Motor neuron (in vitro differentiated cells): ENCODE measurements at regions not wholly inside any gene's neighbourhood (a gene's known extent, or its start where the extent isn't known, plus 50 kb on each side); places are given as distances from the start of the nearest gene placed in this dataset.

Experiments
- ATAC-seq, 8 experiments: fragments of 200-7000 bp; cut with Tn5 transposase; replicated peaks in 6 of 8; 2 replicates each; pipeline ENCODE4 v1.8.0; 2021; ENCODE audit warnings: mild to moderate bottlenecking in 8 of 8, moderate library complexity in 8 of 8
- H3K27ac ChIP-seq, 2 donors: fragments of 250-450 bp; sonication (Bioruptor Pico); 2 replicates each; pipeline ENCODE4 v1.9.0; 2021; ENCODE audit warnings: antibody characterized with exemption in 2 of 2, mild to moderate bottlenecking in 2 of 2, moderate library complexity in 1 of 2
- H3K4me1 ChIP-seq, 2 donors: fragments of 250-450 bp; sonication (Bioruptor Pico); replicated peaks in 1 of 2; 2 replicates each; pipeline ENCODE4 v1.6.1; 2021; ENCODE audit warnings: antibody characterized with exemption in 2 of 2, mild to moderate bottlenecking in 2 of 2, moderate library complexity in 1 of 2
- H3K4me3 ChIP-seq, 5 donors: fragments of 250-450 bp; sonication (Bioruptor Pico); 2 replicates each; pipeline ENCODE4 v1.9.0; 2021; ENCODE audit warnings: antibody characterized with exemption in 5 of 5, mild to moderate bottlenecking in 5 of 5, moderate library complexity in 4 of 5
- WGBS, 10 experiments: fragments of 450-650 bp; shearing (Covaris generic); methylation state at CpG; one replicate each; pipeline ENCODE4 v1.0.0; 2022; 5-methylcytosine and 5-hydroxymethylcytosine counted together
- in situ Hi-C, 9 experiments: fragments of 400-800 bp; cut with MboI; loops; one replicate each; pipeline ENCODE4 v1.15.0; 2021; ENCODE audit warnings: low sequenced_read_pairs in 9 of 9, low pct_unique_long_range_greater_than_20kb in 2 of 9; ENCODE audit not compliant: unreplicated experiment in 9 of 9

DNA sequence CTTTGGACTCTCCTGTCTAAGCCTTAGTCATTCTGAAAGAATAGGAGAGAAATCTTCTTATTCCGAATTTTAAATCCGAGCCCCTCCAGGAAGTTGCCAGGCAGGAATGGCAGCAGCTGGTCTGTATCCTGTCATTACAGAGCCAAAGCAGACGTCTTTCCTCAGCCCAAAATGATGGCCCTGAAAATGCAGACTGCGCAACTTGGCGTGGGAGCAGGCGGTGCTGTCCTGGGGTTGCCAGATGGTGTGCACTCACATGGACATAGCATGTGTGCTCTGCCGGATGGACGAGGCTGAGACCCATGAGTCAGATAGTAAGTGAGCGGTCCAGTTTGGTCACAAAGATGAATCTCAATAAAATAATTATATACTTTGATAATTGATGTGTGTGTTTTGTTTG, 410.4 kb downstream of the KCTD16 start:
- H3K4me3 ChIP-seq, result no peak overlapping the region
- ATAC-seq, result no peak
- 43 to 96% (median 85%) methylated on average over 3 to 9 of the region's 9 CpGs; no CpG with 5 or more reads in 4 of the 10 experiments for WGBS, 10 experiments
- no peak overlapping the region for H3K27ac ChIP-seq
- peaks cover 0 to 4% of the 10 kb centered on the region in 2 donors for H3K4me1 ChIP-seq
- in situ Hi-C loops, result no loop called here

GRCh38 chr5:144577676-144578075, 407.0 kb downstream of the KCTD16 start:
- no peak overlapping the region for H3K27ac ChIP-seq
- in situ Hi-C loops, result no loop called here
- no peak for ATAC-seq
- no peaks in the 10 kb centered on the region for H3K4me1 ChIP-seq
- no peak overlapping the region for H3K4me3 ChIP-seq
- 0 to 100% (median 68%) methylated on average over 1 to 3 of the region's 3 CpGs for WGBS, 10 experiments

DNA sequence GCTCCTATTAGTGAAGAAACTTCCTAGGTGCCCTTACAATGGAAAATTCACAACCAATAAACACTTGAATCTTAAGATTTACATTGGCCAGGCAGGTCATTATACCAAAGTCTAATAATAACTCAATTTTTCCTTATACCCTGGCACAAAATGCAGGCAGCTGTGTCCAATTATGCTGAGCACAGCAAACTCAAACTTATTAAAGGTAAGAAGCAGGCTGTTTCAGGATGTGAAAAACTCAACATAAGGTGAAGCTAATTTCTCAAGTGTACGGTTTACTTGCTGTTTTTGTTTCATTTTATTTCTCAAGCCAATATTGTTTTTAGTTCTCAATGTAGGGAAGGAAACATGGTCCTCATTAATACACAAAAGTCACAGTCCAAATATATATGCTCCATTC, 405.1 kb downstream of the KCTD16 start:
- H3K27ac ChIP-seq, result no peak overlapping the region
- 0 to 92% (median 60%) methylated on average over 1 of the region's 1 CpG; no CpG with 5 or more reads in 1 of the 10 experiments for WGBS, 10 experiments

DNA sequence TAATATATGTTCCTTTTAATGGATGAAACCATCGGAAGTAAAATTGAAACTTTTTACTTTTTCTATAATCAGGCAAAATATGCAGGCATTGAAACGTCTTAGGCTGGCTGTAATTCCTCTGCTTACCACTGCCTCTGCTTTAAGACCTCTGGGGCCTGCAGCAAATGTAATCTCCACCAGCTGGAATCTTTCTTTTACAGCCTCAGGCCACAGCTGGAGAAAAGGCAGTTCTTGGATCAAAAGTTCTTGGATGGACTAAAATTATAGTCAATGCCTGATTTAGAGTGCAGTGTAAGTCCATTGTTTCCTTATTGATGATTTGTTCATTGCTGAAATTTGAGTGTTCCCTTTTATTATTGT, 396.7 kb downstream of the KCTD16 start:
- 39 to 100% (median 100%) methylated on average over 1 to 2 of the region's 2 CpGs; no CpG with 5 or more reads in 3 of the 10 experiments for WGBS, 10 experiments
- Histone ChIP-seq H3K4me3 (no peak overlapping the region), H3K27ac (no peak overlapping the region), H3K4me1 (no peaks in the 10 kb centered on the region)
- in situ Hi-C loops, result no loop called here
- ATAC-seq, result peak in 3 of 8 experiments; percentile 37 to 61 (median 41)

More for the DNA sequence above, 405.1 kb downstream of the KCTD16 start:
- H3K4me1 ChIP-seq, result no peaks in the 10 kb centered on the region
- ATAC-seq, result no peak
- in situ Hi-C loops, result no loop called here
- no peak overlapping the region for H3K4me3 ChIP-seq

DNA sequence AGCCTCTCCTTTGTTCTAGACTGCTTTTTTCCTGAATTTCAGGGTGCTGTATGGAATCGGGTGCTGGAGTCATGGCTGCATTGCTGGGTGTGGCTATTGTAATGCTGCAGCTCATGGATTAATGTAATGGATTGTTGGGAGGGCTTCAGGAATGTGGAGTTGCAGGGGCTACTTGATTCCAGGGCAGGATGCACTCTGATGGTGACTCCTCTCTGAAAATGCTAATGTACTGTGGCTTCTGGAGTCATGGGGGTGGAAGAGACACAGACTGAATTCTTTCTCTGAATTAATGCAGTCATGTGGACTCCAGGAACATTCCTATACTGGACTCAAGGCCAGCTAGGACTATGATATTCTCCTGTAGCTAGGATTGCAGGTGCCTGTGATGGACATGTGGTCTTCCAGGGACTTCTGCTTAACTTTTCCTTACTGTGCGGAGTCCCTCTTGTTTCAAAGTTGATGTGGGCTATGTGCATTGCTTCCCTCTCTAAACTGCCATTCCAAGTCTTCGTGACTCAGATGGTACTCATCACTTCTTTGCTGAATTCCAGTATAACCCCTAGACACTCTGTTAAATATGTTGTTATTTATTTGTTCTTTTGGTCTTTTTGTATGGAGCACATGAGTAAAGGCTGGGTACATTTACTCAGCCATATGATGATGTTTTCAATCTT, 396.2 kb downstream of the KCTD16 start:
- Histone ChIP-seq H3K4me3 (no peak overlapping the region), H3K4me1 (no peaks in the 10 kb centered on the region), H3K27ac (no peak overlapping the region)
- in situ Hi-C loops, result no loop called here
- ATAC-seq, result peak in 3 of 8 experiments; percentile 30 to 57 (median 37)
- 20 to 100% (median 83%) methylated on average over 1 to 3 of the region's 3 CpGs; no CpG with 5 or more reads in 1 of the 10 experiments for WGBS, 10 experiments

DNA sequence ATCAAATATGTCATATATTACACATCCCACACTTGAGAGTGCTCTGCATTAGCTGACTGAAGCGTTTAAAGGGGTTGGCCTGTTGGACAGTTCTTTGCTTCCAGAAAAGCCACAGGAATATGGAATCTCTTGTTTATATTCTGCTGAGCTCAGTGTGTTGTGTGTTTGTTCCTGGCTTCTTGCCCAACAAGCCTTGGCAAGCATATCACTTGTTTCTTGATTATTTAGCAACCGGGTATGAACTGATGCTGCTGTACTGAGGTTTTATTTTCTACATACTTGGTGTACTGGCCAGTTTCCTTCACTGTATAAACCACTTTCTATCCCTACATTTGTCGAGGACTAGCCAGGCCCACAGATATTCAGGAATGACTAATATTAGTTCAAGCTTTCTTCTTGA, 378.9 kb downstream of the KCTD16 start:
- in situ Hi-C loops, result no loop called here
- Histone ChIP-seq H3K4me1 (no peaks in the 10 kb centered on the region), H3K4me3 (no peak overlapping the region), H3K27ac (no peak overlapping the region)
- WGBS, 10 experiments, result 0 to 100% (median 75%) methylated on average over 1 to 3 of the region's 3 CpGs; no CpG with 5 or more reads in 1 of the 10 experiments
- ATAC-seq, result peak in 3 of 8 experiments; percentile 49 to 77 (median 67)

DNA sequence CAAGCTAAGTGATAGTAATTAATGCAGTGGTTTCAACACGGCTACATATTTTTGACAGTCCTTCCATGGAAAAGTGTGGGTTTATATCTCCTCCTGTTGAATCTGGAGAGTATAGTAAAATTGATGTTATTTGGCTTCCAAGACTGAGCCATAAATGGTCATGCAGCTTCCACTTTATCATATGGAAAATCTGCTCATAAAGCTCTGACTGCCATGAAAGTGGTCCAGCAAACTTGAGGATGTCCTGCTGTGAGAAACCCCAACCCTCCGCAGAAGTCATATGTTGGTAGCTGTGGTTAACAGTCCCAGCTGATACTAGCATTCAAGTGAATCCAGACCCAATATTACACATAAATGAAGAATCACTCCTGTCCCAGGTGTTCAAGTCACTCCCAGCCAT, 378.3 kb downstream of the KCTD16 start:
- 50 to 100% (median 73%) methylated on average over 1 to 2 of the region's 2 CpGs; no CpG with 5 or more reads in 4 of the 10 experiments for WGBS, 10 experiments
- H3K4me1 ChIP-seq, result no peaks in the 10 kb centered on the region
- H3K4me3 ChIP-seq, result no peak overlapping the region
- in situ Hi-C loops, result no loop called here
- no peak for ATAC-seq
- H3K27ac ChIP-seq, result no peak overlapping the region

DNA sequence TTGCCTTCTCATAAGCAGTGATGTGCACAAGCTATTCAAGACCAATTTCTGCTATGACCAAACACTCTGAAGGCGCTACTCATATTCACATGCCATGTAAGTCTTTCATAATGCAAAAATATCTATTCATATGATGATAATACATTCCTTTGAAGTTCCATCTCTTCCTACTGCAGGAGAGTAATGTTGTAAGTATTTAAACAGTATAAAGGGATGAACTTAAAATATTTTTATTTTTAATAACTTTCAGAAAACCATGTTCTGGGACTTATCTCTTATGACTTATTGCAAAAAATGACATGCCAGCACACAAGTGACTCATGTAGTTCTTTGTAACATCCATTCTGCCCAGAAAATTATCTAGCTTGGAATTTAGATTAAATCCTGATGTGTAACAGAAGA, 376.4 kb downstream of the KCTD16 start:
- in situ Hi-C loops, result no loop called here
- WGBS, 10 experiments, result 0 to 100% (median 69%) methylated on average over 1 of the region's 1 CpG; no CpG with 5 or more reads in 2 of the 10 experiments
- no peak overlapping the region for H3K4me3 ChIP-seq
- ATAC-seq, result no peak
- no peaks in the 10 kb centered on the region for H3K4me1 ChIP-seq
- no peak overlapping the region for H3K27ac ChIP-seq

- in situ Hi-C loops, result no loop called here
- H3K27ac ChIP-seq, result no peak overlapping the region
- no peak overlapping the region for H3K4me3 ChIP-seq
- no peak for ATAC-seq
- WGBS, 10 experiments, result 0 to 100% (median 58%) methylated on average over 1 to 3 of the region's 3 CpGs
- H3K4me1 ChIP-seq, result no peaks in the 10 kb centered on the region
Measured at GRCh38 chr5:144538845-144539244, 368.2 kb downstream of the KCTD16 start.
